AG04449 (cell line): ENCODE measurements at regions not wholly inside any gene's neighbourhood (a gene's known extent, or its start where the extent isn't known, plus 50 kb on each side); places are given as distances from the start of the nearest gene placed in this dataset.
"Not testable (repeated sequence)": the region's sequence is repeated elsewhere in the genome, so short reads cannot be mapped to it uniquely, and the experiment has no call there.

ENCODE experiments used
- CTCF ChIA-PET: fragments of 350-600 bp; formaldehyde crosslinking; extraction: SDS; loops from one replicate; lab custom pipeline; 2021; ENCODE audit warnings: antibody characterized with exemption; lab: Yijun Ruan, JAX
- POLR2A ChIA-PET: fragments of 400-600, 350-600 bp; formaldehyde crosslinking; extraction: SDS; loops from one replicate; lab custom pipeline; 2020; ENCODE audit warnings: antibody characterized with exemption, inconsistent platforms; lab: Yijun Ruan, JAX
- DNase-seq: peaks from one replicate; pipeline ENCODE4 v3.0.0-alpha.2; 2010; ENCODE audit warnings: low read depth, low spot score
- H3K4me3 ChIP-seq: 2 replicates; pipeline ENCODE4 v1.5.1; 2011; ENCODE audit warnings: low read depth, mild to moderate bottlenecking, control low read depth, low read length
- CTCF ChIP-seq: IDR thresholded peaks from one replicate; pipeline ENCODE4 v1.5.1; 2011; ENCODE audit warnings: mild to moderate bottlenecking, moderate library complexity, low read length, control low read depth, inconsistent platforms; ENCODE audit not compliant: insufficient read depth; ENCODE audit errors: missing control alignments

GRCh38 chr2:12487253-12488004 lies 229.3 kb upstream of the TRIB2 start:
- no peak overlapping the region for H3K4me3 ChIP-seq
- CTCF ChIA-PET: interaction anchor here (0.7 to 1.9 kb wide), 2 partner anchors 10 to 16 kb away, joined by 3 to 4 read pairs; no protein-coding TSS in a partner anchor
- no peak for TF ChIP-seq CTCF
- POLR2A ChIA-PET: no interaction called here
- DNase-seq: no peak

- no peak for DNase-seq
- H3K4me3 ChIP-seq: no peak overlapping the region
- ChIA-PET POLR2A (no interaction called here), CTCF (interaction anchor here (0.9 to 1.9 kb wide), 3 partner anchors 9 to 518 kb away, joined by 3 to 4 read pairs (median 3); no protein-coding TSS in a partner anchor)
- TF ChIP-seq CTCF: no peak
Observed at GRCh38 chr2:12488352-12489318, 228.1 kb upstream of the TRIB2 start.

- CTCF ChIA-PET: interaction anchor here (2.2 kb wide), 1 partner anchor 9 kb away, joined by 6 read pairs; no protein-coding TSS in a partner anchor
- POLR2A ChIA-PET: no interaction called here
Observed at GRCh38 chr2:12490641-12491040, 226.1 kb upstream of the TRIB2 start.

GRCh38 chr2:12492360-12492759 lies 224.4 kb upstream of the TRIB2 start:
- DNase-seq, POLR2A ChIA-PET, H3K4me3 ChIP-seq: not testable (repeated sequence)
- CTCF ChIA-PET: interaction anchor here (1.0 to 2.2 kb wide), 2 partner anchors 9 to 10 kb away, joined by 3 to 6 read pairs; no protein-coding TSS in a partner anchor

More at GRCh38 chr2:12490641-12491040, 226.1 kb upstream of the TRIB2 start:
- TF ChIP-seq CTCF: no peak
- DNase-seq: no peak
- H3K4me3 ChIP-seq: no peak overlapping the region

GRCh38 chr2:12493031-12493513 lies 223.7 kb upstream of the TRIB2 start:
- ChIA-PET CTCF (no interaction called here), POLR2A (no interaction called here)
- no peak for DNase-seq
- no peak for TF ChIP-seq CTCF
- H3K4me3 ChIP-seq: no peak overlapping the region

- no peak for TF ChIP-seq CTCF
- CTCF ChIA-PET: no interaction called here
- POLR2A ChIA-PET: no interaction called here
- no peak overlapping the region for H3K4me3 ChIP-seq
- DNase-seq: no peak
Observed at GRCh38 chr2:12495247-12495868, 221.4 kb upstream of the TRIB2 start.
